ENCODE measurements at regions not wholly inside any gene's neighbourhood (a gene's known extent, or its start where the extent isn't known, plus 50 kb on each side); places are given as distances from the start of the nearest gene placed in this dataset.

DNA sequence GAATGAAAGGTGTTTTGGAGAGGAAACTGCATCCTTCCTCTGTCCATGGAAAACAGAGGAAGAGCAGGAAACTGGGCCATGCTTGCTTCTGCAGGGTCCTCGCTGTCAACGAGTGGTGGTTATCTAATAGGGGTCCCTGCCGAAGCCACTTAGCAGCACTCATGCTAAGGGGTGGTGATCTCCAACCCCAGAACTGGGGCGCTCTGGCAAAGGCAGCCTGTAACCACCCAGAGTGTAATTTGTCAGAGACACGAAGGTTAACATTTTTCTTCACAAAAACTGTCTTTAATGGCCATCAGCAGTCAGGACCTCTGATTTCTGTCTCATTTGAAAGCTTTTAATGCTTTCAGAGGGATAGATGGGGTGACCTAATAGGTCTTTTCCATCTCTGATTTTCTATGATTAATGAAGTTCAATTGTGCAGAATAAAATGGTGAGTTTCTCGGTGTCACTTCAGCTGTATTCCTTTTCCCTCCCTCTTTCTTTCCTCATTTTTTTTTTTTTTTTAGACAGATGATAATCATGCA is 231.3 kb upstream of the CELF4 start:
- H3K36me3 ChIP-seq (ENCODE audit: low read depth, missing control alignments) = no peaks in the 10 kb centered on the region
- 88 to 90% methylated on average over 6 of the region's 6 CpGs for WGBS, 2 donors

GRCh38 chr18:37787452-37787851 is 221.9 kb upstream of the CELF4 start:
- TF ChIP-seq POLR2A (IDR thresholded peaks at IDR 0.05) = no peak
- TF ChIP-seq, protein P1, sequence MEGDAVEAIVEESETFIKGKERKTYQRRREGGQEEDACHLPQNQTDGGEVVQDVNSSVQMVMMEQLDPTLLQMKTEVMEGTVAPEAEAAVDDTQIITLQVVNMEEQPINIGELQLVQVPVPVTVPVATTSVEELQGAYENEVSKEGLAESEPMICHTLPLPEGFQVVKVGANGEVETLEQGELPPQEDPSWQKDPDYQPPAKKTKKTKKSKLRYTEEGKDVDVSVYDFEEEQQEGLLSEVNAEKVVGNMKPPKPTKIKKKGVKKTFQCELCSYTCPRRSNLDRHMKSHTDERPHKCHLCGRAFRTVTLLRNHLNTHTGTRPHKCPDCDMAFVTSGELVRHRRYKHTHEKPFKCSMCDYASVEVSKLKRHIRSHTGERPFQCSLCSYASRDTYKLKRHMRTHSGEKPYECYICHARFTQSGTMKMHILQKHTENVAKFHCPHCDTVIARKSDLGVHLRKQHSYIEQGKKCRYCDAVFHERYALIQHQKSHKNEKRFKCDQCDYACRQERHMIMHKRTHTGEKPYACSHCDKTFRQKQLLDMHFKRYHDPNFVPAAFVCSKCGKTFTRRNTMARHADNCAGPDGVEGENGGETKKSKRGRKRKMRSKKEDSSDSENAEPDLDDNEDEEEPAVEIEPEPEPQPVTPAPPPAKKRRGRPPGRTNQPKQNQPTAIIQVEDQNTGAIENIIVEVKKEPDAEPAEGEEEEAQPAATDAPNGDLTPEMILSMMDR (IDR thresholded peaks at IDR 0.05) = no peak
- H3K27ac ChIP-seq = no peak overlapping the region
- no peaks in the 10 kb centered on the region for H3K36me3 ChIP-seq (ENCODE audit: low read depth, missing control alignments)
- intact Hi-C loops (cut with DNase I; ENCODE audit: low total_unique reads) = no loop called here
- no peaks in the 10 kb centered on the region for H3K9me3 ChIP-seq
- no peak for DNase-seq
- no peaks in the 10 kb centered on the region for H3K4me1 ChIP-seq
- no peak overlapping the region for H3K4me3 ChIP-seq
- H3K27me3 ChIP-seq = no peaks in the 10 kb centered on the region

More for the DNA sequence above, 231.3 kb upstream of the CELF4 start:
- no peaks in the 10 kb centered on the region for H3K9me3 ChIP-seq
- TF ChIP-seq, protein P1 (IDR thresholded peaks at IDR 0.05) = no peak
- no peak for TF ChIP-seq POLR2A (IDR thresholded peaks at IDR 0.05)
- no peak overlapping the region for H3K4me3 ChIP-seq
- H3K27ac ChIP-seq = no peak overlapping the region
- no peak for DNase-seq
- intact Hi-C loops (cut with DNase I; ENCODE audit: low total_unique reads) = no loop called here
- H3K4me1 ChIP-seq = no peaks in the 10 kb centered on the region
- H3K27me3 ChIP-seq = no peaks in the 10 kb centered on the region

GRCh38 chr18:37783771-37784170 is 218.2 kb upstream of the CELF4 start:
- H3K4me3 ChIP-seq = no peak overlapping the region
- no peaks in the 10 kb centered on the region for H3K27me3 ChIP-seq
- intact Hi-C loops (cut with DNase I; ENCODE audit: low total_unique reads) = no loop called here
- no peaks in the 10 kb centered on the region for H3K9me3 ChIP-seq
- no peak overlapping the region for H3K27ac ChIP-seq
- H3K36me3 ChIP-seq (ENCODE audit: low read depth, missing control alignments) = no peaks in the 10 kb centered on the region
- DNase-seq = no peak
- H3K4me1 ChIP-seq = no peaks in the 10 kb centered on the region
- TF ChIP-seq, protein P1 (IDR thresholded peaks at IDR 0.05) = no peak
- no peak for TF ChIP-seq POLR2A (IDR thresholded peaks at IDR 0.05)
- 57 to 64% methylated on average over 5 of the region's 5 CpGs for WGBS, 2 donors

GRCh38 chr18:37779220-37779619 is 213.6 kb upstream of the CELF4 start:
- no peak for TF ChIP-seq POLR2A (IDR thresholded peaks at IDR 0.05)
- TF ChIP-seq, protein P1 (IDR thresholded peaks at IDR 0.05) = no peak
- WGBS, 2 donors = 66 to 76% methylated on average over 7 of the region's 7 CpGs
- DNase-seq = no peak

DNA sequence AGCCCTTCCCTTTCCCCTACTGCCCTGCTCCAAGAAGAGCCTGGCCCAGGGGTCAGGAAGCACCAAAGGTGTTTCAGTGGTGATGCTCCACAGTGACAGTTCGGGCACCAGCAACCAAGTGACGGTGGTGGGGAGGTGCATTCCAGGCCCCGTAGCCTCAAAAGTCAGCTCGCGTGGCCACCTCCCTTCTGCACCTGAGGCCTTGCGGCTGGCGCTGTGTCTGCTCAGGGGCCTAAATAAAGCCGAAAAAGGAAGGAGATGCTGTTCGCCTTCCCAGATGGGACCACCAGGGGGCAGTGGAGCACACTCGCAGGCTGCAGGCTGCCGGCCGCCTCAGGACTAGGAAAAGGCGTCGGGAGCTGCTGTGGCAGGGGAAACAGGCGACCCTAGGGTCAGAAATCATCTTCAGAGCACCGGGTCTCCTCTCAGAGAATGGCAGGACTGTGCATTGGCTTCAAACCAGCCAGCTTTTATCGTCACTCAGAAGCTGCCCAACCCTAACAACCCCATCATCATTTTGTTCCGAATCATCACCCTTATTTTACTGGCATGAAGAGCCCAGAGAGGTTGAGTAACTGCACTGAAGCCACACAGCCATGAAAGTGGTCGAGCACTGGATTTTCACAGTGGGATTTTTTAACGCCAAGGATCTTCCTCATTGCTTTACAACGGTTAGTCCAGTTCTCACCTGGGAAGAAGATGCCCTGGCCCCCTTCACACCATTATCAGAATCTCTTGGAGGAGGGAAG is 213.0 kb upstream of the CELF4 start:
- no peaks in the 10 kb centered on the region for H3K27me3 ChIP-seq
- DNase-seq = peak; percentile 89
- WGBS, 2 donors = 20 to 39% methylated on average over 6 to 21 of the region's 21 CpGs
- H3K9me3 ChIP-seq = no peaks in the 10 kb centered on the region
- intact Hi-C loops (cut with DNase I; ENCODE audit: low total_unique reads) = no loop called here
- no peak for TF ChIP-seq POLR2A (IDR thresholded peaks at IDR 0.05)
- TF ChIP-seq, protein P1 (IDR thresholded peaks at IDR 0.05) = peak; percentile 54 to 89 (median 69)
- H3K4me3 ChIP-seq = no peak overlapping the region
- no peak overlapping the region for H3K27ac ChIP-seq
- H3K4me1 ChIP-seq = no peaks in the 10 kb centered on the region
- H3K36me3 ChIP-seq (ENCODE audit: low read depth, missing control alignments) = no peaks in the 10 kb centered on the region

More at GRCh38 chr18:37779220-37779619, 213.6 kb upstream of the CELF4 start:
- Histone ChIP-seq H3K27ac (no peak overlapping the region), H3K4me1 (no peaks in the 10 kb centered on the region), H3K36me3 (ENCODE audit: low read depth, missing control alignments) (no peaks in the 10 kb centered on the region), H3K4me3 (no peak overlapping the region), H3K9me3 (no peaks in the 10 kb centered on the region), H3K27me3 (no peaks in the 10 kb centered on the region)
- intact Hi-C loops (cut with DNase I; ENCODE audit: low total_unique reads) = no loop called here

All from testis (tissue), 2 donors.